ENCODE measurements at regions not wholly inside any gene's neighbourhood (a gene's known extent, or its start where the extent isn't known, plus 50 kb on each side); places are given as distances from the start of the nearest gene placed in this dataset.

- TF ChIP-seq, protein P1, sequence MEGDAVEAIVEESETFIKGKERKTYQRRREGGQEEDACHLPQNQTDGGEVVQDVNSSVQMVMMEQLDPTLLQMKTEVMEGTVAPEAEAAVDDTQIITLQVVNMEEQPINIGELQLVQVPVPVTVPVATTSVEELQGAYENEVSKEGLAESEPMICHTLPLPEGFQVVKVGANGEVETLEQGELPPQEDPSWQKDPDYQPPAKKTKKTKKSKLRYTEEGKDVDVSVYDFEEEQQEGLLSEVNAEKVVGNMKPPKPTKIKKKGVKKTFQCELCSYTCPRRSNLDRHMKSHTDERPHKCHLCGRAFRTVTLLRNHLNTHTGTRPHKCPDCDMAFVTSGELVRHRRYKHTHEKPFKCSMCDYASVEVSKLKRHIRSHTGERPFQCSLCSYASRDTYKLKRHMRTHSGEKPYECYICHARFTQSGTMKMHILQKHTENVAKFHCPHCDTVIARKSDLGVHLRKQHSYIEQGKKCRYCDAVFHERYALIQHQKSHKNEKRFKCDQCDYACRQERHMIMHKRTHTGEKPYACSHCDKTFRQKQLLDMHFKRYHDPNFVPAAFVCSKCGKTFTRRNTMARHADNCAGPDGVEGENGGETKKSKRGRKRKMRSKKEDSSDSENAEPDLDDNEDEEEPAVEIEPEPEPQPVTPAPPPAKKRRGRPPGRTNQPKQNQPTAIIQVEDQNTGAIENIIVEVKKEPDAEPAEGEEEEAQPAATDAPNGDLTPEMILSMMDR (IDR thresholded peaks at IDR 0.05), result no peak
- TF ChIP-seq POLR2A (IDR thresholded peaks at IDR 0.05), result no peak
Measured at GRCh38 chr1:163656095-163656759, 334.5 kb downstream of the NUF2 start.

All from prostate gland (tissue), 2 donors.